Cardiac muscle cell (in vitro differentiated cells and primary cell): ENCODE measurements at regions not wholly inside any gene's neighbourhood (a gene's known extent, or its start where the extent isn't known, plus 50 kb on each side); places are given as distances from the start of the nearest gene placed in this dataset.
A peak's percentile ranks its signal among the peaks of the same experiment; 100 is the strongest.

Experiments
- DNase-seq, 2 donors: peaks; one replicate each; pipeline versions ENCODE4 v3.0.0 to v3.0.0-alpha.2; 2010 to 2017; ENCODE audit warnings: low read depth in 1 of 2, low spot score in 1 of 2
- H3K27ac ChIP-seq: fragments of 200-600 bp; sonication (generic); 2 replicates; pipeline ENCODE4 v1.5.1; 2016
- H3K27me3 ChIP-seq: fragments of 200-600 bp; sonication (generic); 2 replicates; pipeline ENCODE4 v1.6.0; 2016; ENCODE audit warnings: control low read depth
- H3K36me3 ChIP-seq: fragments of 200-600 bp; sonication (generic); 2 replicates; pipeline ENCODE4 v1.5.1; 2016; ENCODE audit warnings: control low read depth
- H3K4me1 ChIP-seq: fragments of 200-600 bp; sonication (generic); 2 replicates; pipeline ENCODE4 v1.8.1; 2017; ENCODE audit warnings: low read depth, mild to moderate bottlenecking, mixed run types
- H3K4me3 ChIP-seq: fragments of 200-600 bp; sonication (generic); 2 replicates; pipeline ENCODE4 v1.5.1; 2016; ENCODE audit warnings: mild to moderate bottlenecking
- H3K9me3 ChIP-seq: fragments of 200-600 bp; sonication (generic); 2 replicates; pipeline ENCODE4 v1.5.1; 2017; ENCODE audit warnings: low read depth, mild to moderate bottlenecking, control low read depth
- TF ChIP-seq, protein P1 (sequence below): IDR thresholded peaks from 2 replicates; pipeline ENCODE4 v1.5.1; 2012; ENCODE audit warnings: low read depth, mild to moderate bottlenecking, low read length

DNA sequence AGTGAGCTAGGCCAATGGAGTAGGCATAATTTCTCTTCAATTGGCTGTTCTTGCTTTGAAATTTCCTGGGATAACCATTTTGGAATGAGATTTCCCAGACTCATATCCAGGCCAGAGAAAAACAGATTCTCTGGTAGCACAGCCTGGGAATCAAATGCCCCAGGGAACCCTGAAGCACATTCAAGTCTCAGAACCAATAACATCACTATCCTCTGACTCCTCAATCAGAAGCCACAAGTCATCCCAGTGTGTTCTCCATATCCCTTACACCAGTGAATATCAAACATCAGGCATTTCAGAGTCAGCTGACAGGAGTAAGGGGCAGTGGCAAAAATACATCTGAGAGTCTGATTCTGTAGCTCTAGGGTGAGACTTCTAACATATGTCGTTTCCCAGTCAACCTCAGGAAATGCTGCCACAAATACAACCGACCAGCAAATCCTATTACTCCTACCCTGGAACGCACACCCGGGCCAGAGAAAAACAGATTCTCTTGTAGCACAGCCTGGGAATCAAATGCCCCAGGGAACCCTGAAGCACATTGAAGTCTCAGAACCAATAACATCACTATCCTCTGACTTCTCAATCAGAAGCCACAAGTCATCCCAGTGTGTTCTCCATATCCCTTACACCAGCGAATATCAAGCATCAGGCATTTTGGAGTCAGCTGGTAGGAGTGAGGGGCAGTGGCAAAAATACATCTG lies 537.7 kb upstream of the NMUR2 start:
- TF ChIP-seq, protein P1, sequence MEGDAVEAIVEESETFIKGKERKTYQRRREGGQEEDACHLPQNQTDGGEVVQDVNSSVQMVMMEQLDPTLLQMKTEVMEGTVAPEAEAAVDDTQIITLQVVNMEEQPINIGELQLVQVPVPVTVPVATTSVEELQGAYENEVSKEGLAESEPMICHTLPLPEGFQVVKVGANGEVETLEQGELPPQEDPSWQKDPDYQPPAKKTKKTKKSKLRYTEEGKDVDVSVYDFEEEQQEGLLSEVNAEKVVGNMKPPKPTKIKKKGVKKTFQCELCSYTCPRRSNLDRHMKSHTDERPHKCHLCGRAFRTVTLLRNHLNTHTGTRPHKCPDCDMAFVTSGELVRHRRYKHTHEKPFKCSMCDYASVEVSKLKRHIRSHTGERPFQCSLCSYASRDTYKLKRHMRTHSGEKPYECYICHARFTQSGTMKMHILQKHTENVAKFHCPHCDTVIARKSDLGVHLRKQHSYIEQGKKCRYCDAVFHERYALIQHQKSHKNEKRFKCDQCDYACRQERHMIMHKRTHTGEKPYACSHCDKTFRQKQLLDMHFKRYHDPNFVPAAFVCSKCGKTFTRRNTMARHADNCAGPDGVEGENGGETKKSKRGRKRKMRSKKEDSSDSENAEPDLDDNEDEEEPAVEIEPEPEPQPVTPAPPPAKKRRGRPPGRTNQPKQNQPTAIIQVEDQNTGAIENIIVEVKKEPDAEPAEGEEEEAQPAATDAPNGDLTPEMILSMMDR, result no peak
- Histone ChIP-seq H3K36me3 (no peaks in the 10 kb centered on the region), H3K9me3 (no peaks in the 10 kb centered on the region), H3K4me3 (no peak overlapping the region), H3K27me3 (no peaks in the 10 kb centered on the region), H3K27ac (no peak overlapping the region), H3K4me1 (no peaks in the 10 kb centered on the region)
- DNase-seq, result no peak

DNA sequence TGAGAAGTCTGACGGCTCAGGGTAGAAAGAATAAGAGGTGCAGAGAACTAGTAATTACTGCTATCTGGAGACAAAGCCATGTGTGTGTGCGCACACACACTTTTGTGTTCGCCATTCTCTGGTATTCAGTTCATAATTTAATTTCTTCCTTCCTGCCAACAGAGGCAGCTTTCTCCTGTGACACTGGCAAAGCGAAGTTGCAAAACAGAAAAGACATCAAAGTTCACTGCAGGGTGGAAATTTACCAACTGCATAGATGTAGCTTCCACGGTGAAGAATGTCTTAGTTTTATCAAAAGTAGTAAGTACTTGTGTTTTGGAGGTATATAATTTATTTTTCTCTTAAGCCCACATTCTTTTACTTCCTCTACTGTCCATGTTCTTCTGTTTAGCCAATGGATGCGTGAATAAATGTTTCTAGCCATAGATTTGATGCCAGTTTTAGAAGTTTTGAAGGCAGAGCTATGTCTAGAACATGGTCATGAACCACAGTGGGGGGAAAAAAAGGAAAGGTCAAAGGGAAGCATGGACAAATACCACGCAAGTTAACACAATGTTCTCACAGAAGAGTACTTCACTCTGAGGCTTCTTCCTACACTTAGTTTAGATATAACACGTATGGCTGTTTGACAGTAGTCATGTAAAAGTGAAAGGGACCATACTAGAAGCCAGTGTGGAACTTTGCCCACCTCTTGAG lies 536.5 kb upstream of the GRIA1 start:
- Histone ChIP-seq H3K9me3 (no peaks in the 10 kb centered on the region), H3K27ac (no peak overlapping the region), H3K36me3 (no peaks in the 10 kb centered on the region), H3K4me3 (no peak overlapping the region), H3K4me1 (no peaks in the 10 kb centered on the region), H3K27me3 (no peaks in the 10 kb centered on the region)
- DNase-seq, result no peak
- TF ChIP-seq, protein P1, result no peak

DNA sequence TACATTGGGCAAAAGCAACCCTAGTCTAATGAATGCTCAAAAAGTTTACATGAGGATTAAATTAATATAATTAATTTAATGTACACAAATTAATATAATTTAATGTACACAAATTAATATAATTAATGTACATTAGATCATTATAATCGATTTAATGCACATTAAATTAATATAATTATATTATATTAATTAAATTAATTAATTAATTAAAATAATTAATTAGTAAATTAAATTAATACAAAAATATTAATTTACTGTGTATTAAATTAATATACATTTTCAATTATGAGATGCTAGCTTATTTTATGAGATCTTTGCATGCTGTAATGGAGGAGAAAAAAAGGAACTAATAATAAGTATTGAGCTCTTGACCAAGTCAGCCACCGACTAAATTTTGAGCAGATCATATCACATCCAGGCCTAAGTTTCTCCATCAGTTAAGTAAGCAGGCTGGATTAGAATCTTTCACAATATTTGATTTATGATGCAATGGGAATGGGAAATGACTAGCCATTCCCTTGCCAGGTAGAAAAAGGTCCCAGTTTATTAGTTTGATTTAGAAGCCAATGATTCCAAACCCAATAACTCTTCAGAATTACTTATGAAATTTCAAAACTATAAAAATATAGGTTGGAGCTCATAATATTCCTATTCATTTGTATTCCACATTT lies 533.4 kb upstream of the GRIA1 start:
- DNase-seq, result no peak
- Histone ChIP-seq H3K36me3 (no peaks in the 10 kb centered on the region), H3K4me3 (no peak overlapping the region), H3K27me3 (no peaks in the 10 kb centered on the region), H3K27ac (no peak overlapping the region), H3K9me3 (no peaks in the 10 kb centered on the region), H3K4me1 (no peaks in the 10 kb centered on the region)
- TF ChIP-seq, protein P1, result no peak

DNA sequence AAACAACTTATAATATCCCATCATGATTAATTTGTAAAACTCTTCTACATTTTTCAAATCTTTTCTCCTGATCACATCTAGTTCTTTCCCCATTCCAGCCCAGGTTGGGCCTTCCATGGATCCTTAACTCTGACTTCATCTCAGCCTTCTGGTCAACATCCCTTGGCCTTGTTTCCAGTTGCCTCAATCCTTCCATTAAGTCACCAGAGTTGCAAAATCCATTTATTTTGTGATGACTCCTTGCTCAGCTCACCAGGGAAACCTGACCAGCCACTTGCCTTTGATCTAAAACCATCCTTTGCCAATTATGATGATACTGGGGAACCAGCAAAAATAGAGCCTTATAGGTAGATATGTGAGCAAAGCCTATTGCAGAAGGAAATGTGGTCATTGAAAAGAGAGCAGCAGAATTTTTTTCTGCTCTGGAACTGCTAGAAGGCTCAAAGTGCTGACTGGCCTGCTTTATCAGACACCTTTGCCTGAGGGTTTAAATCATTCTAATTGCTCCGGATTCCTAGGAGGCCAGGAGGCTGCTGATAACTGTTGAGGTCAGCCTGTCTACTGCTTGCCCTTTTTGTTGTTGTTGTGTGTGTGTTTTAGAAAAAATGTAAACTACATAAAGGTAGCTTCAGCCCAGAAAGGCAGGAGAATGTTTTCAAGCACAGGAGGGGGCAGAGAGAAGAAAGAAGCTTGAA lies 512.2 kb upstream of the GRIA1 start:
- TF ChIP-seq, protein P1, result no peak
- DNase-seq, result peak in 1 of 2 donors; percentile 11
- Histone ChIP-seq H3K36me3 (no peaks in the 10 kb centered on the region), H3K9me3 (no peaks in the 10 kb centered on the region), H3K27ac (no peak overlapping the region), H3K4me1 (no peaks in the 10 kb centered on the region), H3K27me3 (no peaks in the 10 kb centered on the region), H3K4me3 (no peak overlapping the region)

DNA sequence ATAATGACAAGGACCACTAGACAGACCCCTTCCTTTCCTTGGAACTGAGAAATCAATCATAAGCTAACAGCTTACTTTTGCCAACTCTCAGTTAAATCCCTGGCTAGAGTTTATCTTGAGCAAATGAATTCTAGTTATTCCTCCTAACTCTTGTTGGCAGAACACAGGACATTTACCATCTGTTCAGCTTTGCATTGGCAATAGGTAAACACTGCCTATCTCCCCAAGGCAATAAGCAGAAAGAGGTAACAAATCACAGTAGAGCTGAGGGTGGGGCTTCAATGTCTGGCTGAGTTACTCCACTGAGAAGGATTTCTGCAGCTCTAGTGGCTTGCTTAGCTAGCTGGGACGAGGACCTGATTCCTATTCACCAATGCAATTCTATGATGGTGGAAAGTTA lies 503.3 kb upstream of the GRIA1 start:
- no peaks in the 10 kb centered on the region for H3K4me1 ChIP-seq
- H3K36me3 ChIP-seq, result no peaks in the 10 kb centered on the region
- no peak overlapping the region for H3K4me3 ChIP-seq
- no peak overlapping the region for H3K27ac ChIP-seq
- no peak for DNase-seq
- H3K9me3 ChIP-seq, result no peaks in the 10 kb centered on the region
- TF ChIP-seq, protein P1, result no peak
- H3K27me3 ChIP-seq, result no peaks in the 10 kb centered on the region
